ENCODE measurements at regions not wholly inside any gene's neighbourhood (a gene's known extent, or its start where the extent isn't known, plus 50 kb on each side); places are given as distances from the start of the nearest gene placed in this dataset.

GRCh38 chrX:30010471-30010870 is 204.9 kb upstream of the MAGEB2 start:
- TF ChIP-seq CTCF (IDR thresholded peaks at IDR 0.05) (no peak), POLR2A (IDR thresholded peaks at IDR 0.05) (no peak)
